HG02981 (cell line): ENCODE measurements at regions not wholly inside any gene's neighbourhood (a gene's known extent, or its start where the extent isn't known, plus 50 kb on each side); places are given as distances from the start of the nearest gene placed in this dataset.
A peak's percentile ranks its signal among the peaks of the same experiment; 100 is the strongest.

Experiments used
- ATAC-seq: cut with Tn5 transposase; IDR thresholded peaks from one replicate; pipeline ENCODE4 v1.9.1; 2021; ENCODE audit warnings: mild to moderate bottlenecking, moderate library complexity; ENCODE audit not compliant: unreplicated experiment

- ATAC-seq = no peak
These were observed 141.9 kb upstream of the LGALSL start for GRCh38 chr2:64311948-64312621.

- ATAC-seq = no peak
These were observed 141.2 kb upstream of the LGALSL start for GRCh38 chr2:64312622-64313397.

GRCh38 chr2:64313398-64313723 is 140.6 kb upstream of the LGALSL start:
- no peak for ATAC-seq

GRCh38 chr2:64315291-64315960 is 138.5 kb upstream of the LGALSL start:
- ATAC-seq = no peak

GRCh38 chr2:64317707-64318475 is 136.1 kb upstream of the LGALSL start:
- peak; percentile 39 for ATAC-seq

- peak; percentile 36 for ATAC-seq
These were observed 135.6 kb upstream of the LGALSL start for GRCh38 chr2:64318476-64318748.

- ATAC-seq = no peak
These were observed 134.1 kb upstream of the LGALSL start for GRCh38 chr2:64319896-64320295.

GRCh38 chr2:64322433-64322832 is 131.5 kb upstream of the LGALSL start:
- no peak for ATAC-seq

GRCh38 chr2:64323197-64323596 is 130.8 kb upstream of the LGALSL start:
- no peak for ATAC-seq

- ATAC-seq = no peak
These were observed 129.1 kb upstream of the LGALSL start for GRCh38 chr2:64324746-64325410.

- peak; percentile 23 for ATAC-seq
These were observed 128.5 kb upstream of the LGALSL start for GRCh38 chr2:64325477-64325851.

GRCh38 chr2:64325852-64326577 is 127.9 kb upstream of the LGALSL start:
- ATAC-seq = peak; percentile 92

GRCh38 chr2:64326578-64327050 is 127.3 kb upstream of the LGALSL start:
- no peak for ATAC-seq

GRCh38 chr2:64327129-64327509 is 126.8 kb upstream of the LGALSL start:
- no peak for ATAC-seq

- ATAC-seq = no peak
These were observed 126.2 kb upstream of the LGALSL start for GRCh38 chr2:64327510-64328414.

- no peak for ATAC-seq
These were observed 125.6 kb upstream of the LGALSL start for GRCh38 chr2:64328415-64328722.

GRCh38 chr2:64328756-64329155 is 125.2 kb upstream of the LGALSL start:
- ATAC-seq = no peak

GRCh38 chr2:64329848-64330247 is 124.1 kb upstream of the LGALSL start:
- ATAC-seq = no peak

- ATAC-seq = no peak
These were observed 123.5 kb upstream of the LGALSL start for GRCh38 chr2:64330281-64331113.
